22Rv1 (cell line): ENCODE measurements at regions not wholly inside any gene's neighbourhood (a gene's known extent, or its start where the extent isn't known, plus 50 kb on each side); places are given as distances from the start of the nearest gene placed in this dataset.

ENCODE experiments used
- H3K27ac ChIP-seq: fragments of 450-650 bp; 2 replicates; pipeline ENCODE4 v1.5.1; 2017
- CTCF ChIP-seq: fragments of 450-650 bp; IDR thresholded peaks from 2 replicates; pipeline ENCODE4 v1.5.1; 2017; ENCODE audit warnings: mild to moderate bottlenecking
- ZFX ChIP-seq: fragments of 450-650 bp; IDR thresholded peaks from 2 replicates; pipeline ENCODE4 v1.6.1; 2017; ENCODE audit warnings: antibody characterized with exemption, borderline replicate concordance

GRCh38 chr9:3087697-3088096 lies 243.8 kb upstream of the PUM3 start:
- TF ChIP-seq ZFX (no peak), CTCF (no peak)
- no peak overlapping the region for H3K27ac ChIP-seq

GRCh38 chr9:3080951-3081350 lies 237.1 kb upstream of the PUM3 start:
- TF ChIP-seq CTCF (no peak), ZFX (no peak)
- H3K27ac ChIP-seq, result no peak overlapping the region

- no peak overlapping the region for H3K27ac ChIP-seq
Measured at GRCh38 chr9:3074247-3074646, 230.4 kb upstream of the PUM3 start.

GRCh38 chr9:3066591-3066990 lies 222.7 kb upstream of the PUM3 start:
- TF ChIP-seq ZFX, result no peak
- TF ChIP-seq CTCF, result no peak
- no peak overlapping the region for H3K27ac ChIP-seq

More at GRCh38 chr9:3074247-3074646, 230.4 kb upstream of the PUM3 start:
- no peak for TF ChIP-seq ZFX
- no peak for TF ChIP-seq CTCF

GRCh38 chr9:3059781-3060468 lies 216.0 kb upstream of the PUM3 start:
- TF ChIP-seq ZFX, result no peak
- no peak for TF ChIP-seq CTCF
- no peak overlapping the region for H3K27ac ChIP-seq

GRCh38 chr9:3058409-3058808 lies 214.5 kb upstream of the PUM3 start:
- TF ChIP-seq CTCF, result no peak
- H3K27ac ChIP-seq, result no peak overlapping the region

GRCh38 chr9:3054017-3054586 lies 210.2 kb upstream of the PUM3 start:
- H3K27ac ChIP-seq, result no peak overlapping the region
- TF ChIP-seq CTCF (no peak), ZFX (no peak)
